Limb (tissue), 2 donors: ENCODE measurements at regions not wholly inside any gene's neighbourhood (a gene's known extent, or its start where the extent isn't known, plus 50 kb on each side); places are given as distances from the start of the nearest gene placed in this dataset.
A peak's percentile ranks its signal among the peaks of the same experiment; 100 is the strongest.

ENCODE experiments used
- DNase-seq, 2 donors: peaks; one replicate each; pipeline ENCODE4 v3.0.0-alpha.2; 2016; ENCODE audit errors: extremely low spot score in 2 of 2

GRCh38 chr6:4301871-4302270, 166.5 kb upstream of the ECI2 start:
- no peak for DNase-seq

GRCh38 chr6:4300917-4301316, 165.5 kb upstream of the ECI2 start:
- DNase-seq, result no peak

GRCh38 chr6:4299476-4299875, 164.1 kb upstream of the ECI2 start:
- no peak for DNase-seq

GRCh38 chr6:4297348-4297747, 162.0 kb upstream of the ECI2 start:
- DNase-seq, result no peak

- no peak for DNase-seq
Observed at GRCh38 chr6:4296552-4296951, 161.2 kb upstream of the ECI2 start.

GRCh38 chr6:4295783-4296155, 160.4 kb upstream of the ECI2 start:
- DNase-seq, result no peak

GRCh38 chr6:4295058-4295782, 159.8 kb upstream of the ECI2 start:
- no peak for DNase-seq

- DNase-seq, result no peak
Observed at GRCh38 chr6:4294636-4295035, 159.3 kb upstream of the ECI2 start.

- no peak for DNase-seq
Observed at GRCh38 chr6:4291453-4292403, 156.4 kb upstream of the ECI2 start.

GRCh38 chr6:4289770-4290320, 154.5 kb upstream of the ECI2 start:
- no peak for DNase-seq

- no peak for DNase-seq
Observed at GRCh38 chr6:4287811-4288244, 152.5 kb upstream of the ECI2 start.

GRCh38 chr6:4287372-4287771, 152.0 kb upstream of the ECI2 start:
- DNase-seq, result no peak

- no peak for DNase-seq
Observed at GRCh38 chr6:4282926-4283325, 147.6 kb upstream of the ECI2 start.

GRCh38 chr6:4281341-4282293, 146.2 kb upstream of the ECI2 start:
- peak; percentile 23 to 72 for DNase-seq

GRCh38 chr6:4280707-4281106, 145.3 kb upstream of the ECI2 start:
- DNase-seq, result no peak

- no peak for DNase-seq
Observed at GRCh38 chr6:4280031-4280430, 144.7 kb upstream of the ECI2 start.

GRCh38 chr6:4274382-4275082, 139.2 kb upstream of the ECI2 start:
- no peak for DNase-seq

GRCh38 chr6:4272996-4273395, 137.6 kb upstream of the ECI2 start:
- DNase-seq, result no peak

GRCh38 chr6:4271761-4272470, 136.5 kb upstream of the ECI2 start:
- no peak for DNase-seq

GRCh38 chr6:4270776-4271175, 135.4 kb upstream of the ECI2 start:
- DNase-seq, result peak in 1 of 2 donors; percentile 55
